ENCODE measurements at regions not wholly inside any gene's neighbourhood (a gene's known extent, or its start where the extent isn't known, plus 50 kb on each side); places are given as distances from the start of the nearest gene placed in this dataset.

- no peak for TF ChIP-seq PRRX2 (CRISPR knock-in tag; IDR thresholded peaks at IDR 0.05)
- no peak for TF ChIP-seq ZNF121 (CRISPR knock-in tag; IDR thresholded peaks at IDR 0.05)
- no peak for TF ChIP-seq CBFB (CRISPR knock-in tag; IDR thresholded peaks at IDR 0.05; ENCODE audit: low read depth)
- TF ChIP-seq IRF2 (CRISPR knock-in tag; IDR thresholded peaks at IDR 0.05; ENCODE audit: borderline replicate concordance, low read depth): no peak
- no peak for TF ChIP-seq ZNF232 (CRISPR knock-in tag; IDR thresholded peaks at IDR 0.05)
- TF ChIP-seq PRDM15 (CRISPR knock-in tag; IDR thresholded peaks at IDR 0.05): no peak
- no peak for TF ChIP-seq TCF7 (CRISPR knock-in tag; IDR thresholded peaks at IDR 0.05; ENCODE audit: low read depth)
- TF ChIP-seq TEAD1 (CRISPR knock-in tag; IDR thresholded peaks at IDR 0.05): no peak
- no peak for TF ChIP-seq USF1 (CRISPR knock-in tag; IDR thresholded peaks at IDR 0.05)
- TF ChIP-seq TEAD4 (CRISPR knock-in tag; IDR thresholded peaks at IDR 0.05): no peak
- TF ChIP-seq STAT6 (CRISPR knock-in tag; conservative IDR thresholded peaks at IDR 0.05; ENCODE audit: low read depth): no peak
- no peak for TF ChIP-seq ZNF425 (CRISPR knock-in tag; conservative IDR thresholded peaks at IDR 0.05)
- TF ChIP-seq ZNF219 (CRISPR knock-in tag; IDR thresholded peaks at IDR 0.05; ENCODE audit: borderline replicate concordance): no peak
These were observed 358.4 kb upstream of the CDH5 start (continued) for GRCh38 chr16:66008136-66008535.

- TF ChIP-seq MAX (CRISPR knock-in tag; IDR thresholded peaks at IDR 0.05) (no peak), RORB (CRISPR knock-in tag; IDR thresholded peaks at IDR 0.05) (no peak), NFE2L1 (CRISPR knock-in tag; IDR thresholded peaks at IDR 0.05) (no peak), USF2 (CRISPR knock-in tag; IDR thresholded peaks at IDR 0.05) (no peak), ESRRA (CRISPR knock-in tag; IDR thresholded peaks at IDR 0.05; ENCODE audit: borderline replicate concordance) (no peak), AR (CRISPR knock-in tag; IDR thresholded peaks at IDR 0.05) (no peak)
- Mint-ChIP-seq H3K27ac (no peak overlapping the region), H3K36me3 (no peaks in the 10 kb centered on the region), H3K27me3 (ENCODE audit: low read depth) (peaks cover 6% of the 10 kb centered on the region), H3K4me1 (peaks cover 32% of the 10 kb centered on the region), H3K9me3 (peaks cover 18% of the 10 kb centered on the region), H3K4me3 (no peak overlapping the region)
- ChIA-PET CTCF (interaction anchor here (0.7 to 1.7 kb wide), 2 partner anchors 18 to 263 kb away, joined by 3 to 6 read pairs; no protein-coding TSS in a partner anchor), POLR2A (interaction anchor here (0.6 kb wide), 1 partner anchor 139 kb away, joined by 3 read pairs; no protein-coding TSS in a partner anchor)
- DNase-seq (ENCODE audit: low spot score): no peak
- no peak for ATAC-seq
These were observed 358.8 kb upstream of the CDH5 start for GRCh38 chr16:66007717-66008116.

All from WTC11 (cell line).